NB4 (cell line): ENCODE measurements at regions not wholly inside any gene's neighbourhood (a gene's known extent, or its start where the extent isn't known, plus 50 kb on each side); places are given as distances from the start of the nearest gene placed in this dataset.

ENCODE experiments used
- DNase-seq: peaks from one replicate; pipeline ENCODE4 v3.0.0; 2010; ENCODE audit warnings: low read depth
- H3K4me3 ChIP-seq: one replicate; pipeline ENCODE4 v1.5.1; 2011; ENCODE audit warnings: mild to moderate bottlenecking, low read depth, low read length, moderate library complexity
- CTCF ChIP-seq: IDR thresholded peaks from one replicate; pipeline ENCODE4 v1.5.1; 2012; ENCODE audit warnings: low read depth, low read length
- MAX ChIP-seq: IDR thresholded peaks from 2 replicates; pipeline ENCODE4 v1.6.1; 2011; ENCODE audit warnings: low read depth, low read length
- MYC ChIP-seq: IDR thresholded peaks from 2 replicates; pipeline ENCODE4 v1.6.1; 2011; ENCODE audit warnings: low read depth, low read length
- POLR2A ChIP-seq: IDR thresholded peaks from 2 replicates; pipeline ENCODE4 v1.6.1; 2011; ENCODE audit warnings: mild to moderate bottlenecking; ENCODE audit not compliant: insufficient read length; ENCODE audit errors: extremely low read depth

GRCh38 chr15:96232335-96232734, 98.2 kb upstream of the NR2F2 start:
- no peak for DNase-seq
- no peak overlapping the region for H3K4me3 ChIP-seq
- TF ChIP-seq MAX: no peak
- no peak for TF ChIP-seq MYC
- no peak for TF ChIP-seq POLR2A
- no peak for TF ChIP-seq CTCF

GRCh38 chr15:96234109-96234892, 96.2 kb upstream of the NR2F2 start:
- H3K4me3 ChIP-seq: no peak overlapping the region
- DNase-seq: no peak
- TF ChIP-seq MAX: no peak
- TF ChIP-seq CTCF: no peak
- no peak for TF ChIP-seq POLR2A
- TF ChIP-seq MYC: no peak

GRCh38 chr15:96237002-96237401, 93.5 kb upstream of the NR2F2 start:
- no peak overlapping the region for H3K4me3 ChIP-seq
- DNase-seq: no peak
- TF ChIP-seq MAX: no peak
- TF ChIP-seq MYC: no peak
- no peak for TF ChIP-seq CTCF

GRCh38 chr15:96242761-96243160, 87.7 kb upstream of the NR2F2 start:
- DNase-seq: no peak
- no peak for TF ChIP-seq MAX
- TF ChIP-seq CTCF: no peak
- TF ChIP-seq MYC: no peak
- TF ChIP-seq POLR2A: no peak
- no peak overlapping the region for H3K4me3 ChIP-seq

GRCh38 chr15:96243701-96244100, 86.8 kb upstream of the NR2F2 start:
- no peak overlapping the region for H3K4me3 ChIP-seq
- no peak for TF ChIP-seq POLR2A
- no peak for TF ChIP-seq MYC
- TF ChIP-seq MAX: no peak
- TF ChIP-seq CTCF: no peak
- DNase-seq: no peak
